GM12878 (cell line): ENCODE measurements at regions not wholly inside any gene's neighbourhood (a gene's known extent, or its start where the extent isn't known, plus 50 kb on each side); places are given as distances from the start of the nearest gene placed in this dataset.

Source experiments
- CHD2 ChIP-seq: IDR thresholded peaks from 2 replicates; pipeline ENCODE4 v1.6.1; 2011; ENCODE audit warnings: low read depth, low read length, improper control_type of control experiment, borderline replicate concordance
- EP300 ChIP-seq, 2 experiments: fragments of 150-350 bp in 1 of 2; IDR thresholded peaks; 2 replicates each; pipeline ENCODE4 v1.6.1; 2011 to 2012; ENCODE audit warnings: low read depth in 2 of 2, low read length in 2 of 2, borderline replicate concordance in 1 of 2, improper control_type of control experiment in 1 of 2, inconsistent platforms in 1 of 2; ENCODE audit not compliant: control insufficient read depth in 1 of 2
- KLF5 ChIP-seq: fragments of 450-650 bp; IDR thresholded peaks from 2 replicates; pipeline ENCODE4 v1.6.1; 2014; ENCODE audit warnings: mild to moderate bottlenecking; ENCODE audit not compliant: partially characterized antibody
- POLR2AphosphoS2 ChIP-seq: IDR thresholded peaks from 2 replicates; pipeline ENCODE4 v1.6.1; 2011; ENCODE audit warnings: low read depth, mild to moderate bottlenecking, low read length, improper control_type of control experiment, moderate library complexity
- RELA ChIP-seq: fragments of 450-650 bp; IDR thresholded peaks from 2 replicates; pipeline ENCODE4 v1.8.0; 2014; ENCODE audit warnings: borderline replicate concordance; ENCODE audit not compliant: partially characterized antibody
- ZBTB11 ChIP-seq: fragments of 450-650 bp; formaldehyde crosslinking; IDR thresholded peaks from 2 replicates; pipeline ENCODE4 v1.5.0; 2022; ENCODE audit warnings: mild to moderate bottlenecking, missing genetic modification characterization
- TF ChIP-seq, protein P1 (sequence below), 3 experiments: IDR thresholded peaks in 2 of 3; conservative IDR thresholded peaks in 1 of 3; 2 replicates each; pipeline ENCODE4 v1.5.1; 2011; ENCODE audit warnings: low read depth in 3 of 3, low read length in 3 of 3, mild to moderate bottlenecking in 3 of 3, control low read depth in 2 of 3, moderate library complexity in 2 of 3, inconsistent platforms in 1 of 3, mixed read lengths in 1 of 3; ENCODE audit not compliant: control insufficient read depth in 2 of 3, insufficient read depth in 1 of 3; ENCODE audit errors: extremely low read depth in 1 of 3
- TF ChIP-seq, protein P2 (sequence below): IDR thresholded peaks from 2 replicates; pipeline ENCODE4 v1.6.1; 2012; ENCODE audit warnings: low read depth, low read length, improper control_type of control experiment
- TF ChIP-seq, protein P3 (sequence below): IDR thresholded peaks from 2 replicates; pipeline ENCODE4 v1.6.1; 2011; ENCODE audit warnings: low read depth, low read length, improper control_type of control experiment, borderline replicate concordance

GRCh38 chr7:69062020-69062765 is 536.1 kb upstream of the AUTS2 start:
- TF ChIP-seq, protein P1, sequence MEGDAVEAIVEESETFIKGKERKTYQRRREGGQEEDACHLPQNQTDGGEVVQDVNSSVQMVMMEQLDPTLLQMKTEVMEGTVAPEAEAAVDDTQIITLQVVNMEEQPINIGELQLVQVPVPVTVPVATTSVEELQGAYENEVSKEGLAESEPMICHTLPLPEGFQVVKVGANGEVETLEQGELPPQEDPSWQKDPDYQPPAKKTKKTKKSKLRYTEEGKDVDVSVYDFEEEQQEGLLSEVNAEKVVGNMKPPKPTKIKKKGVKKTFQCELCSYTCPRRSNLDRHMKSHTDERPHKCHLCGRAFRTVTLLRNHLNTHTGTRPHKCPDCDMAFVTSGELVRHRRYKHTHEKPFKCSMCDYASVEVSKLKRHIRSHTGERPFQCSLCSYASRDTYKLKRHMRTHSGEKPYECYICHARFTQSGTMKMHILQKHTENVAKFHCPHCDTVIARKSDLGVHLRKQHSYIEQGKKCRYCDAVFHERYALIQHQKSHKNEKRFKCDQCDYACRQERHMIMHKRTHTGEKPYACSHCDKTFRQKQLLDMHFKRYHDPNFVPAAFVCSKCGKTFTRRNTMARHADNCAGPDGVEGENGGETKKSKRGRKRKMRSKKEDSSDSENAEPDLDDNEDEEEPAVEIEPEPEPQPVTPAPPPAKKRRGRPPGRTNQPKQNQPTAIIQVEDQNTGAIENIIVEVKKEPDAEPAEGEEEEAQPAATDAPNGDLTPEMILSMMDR (IDR thresholded peaks at IDR 0.05 in 2 of 3, conservative IDR thresholded peaks at IDR 0.05 in 1 of 3; ENCODE audit: control insufficient read depth in 2 of 3, extremely low read depth in 1 of 3, insufficient read depth in 1 of 3, low read depth in 3 of 3, low read length in 3 of 3), result no peak
- TF ChIP-seq, protein P2, sequence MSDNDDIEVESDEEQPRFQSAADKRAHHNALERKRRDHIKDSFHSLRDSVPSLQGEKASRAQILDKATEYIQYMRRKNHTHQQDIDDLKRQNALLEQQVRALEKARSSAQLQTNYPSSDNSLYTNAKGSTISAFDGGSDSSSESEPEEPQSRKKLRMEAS, result no peak
- no peak for TF ChIP-seq CHD2
- TF ChIP-seq ZBTB11 (CRISPR knock-in tag), result no peak
- TF ChIP-seq, protein P3, sequence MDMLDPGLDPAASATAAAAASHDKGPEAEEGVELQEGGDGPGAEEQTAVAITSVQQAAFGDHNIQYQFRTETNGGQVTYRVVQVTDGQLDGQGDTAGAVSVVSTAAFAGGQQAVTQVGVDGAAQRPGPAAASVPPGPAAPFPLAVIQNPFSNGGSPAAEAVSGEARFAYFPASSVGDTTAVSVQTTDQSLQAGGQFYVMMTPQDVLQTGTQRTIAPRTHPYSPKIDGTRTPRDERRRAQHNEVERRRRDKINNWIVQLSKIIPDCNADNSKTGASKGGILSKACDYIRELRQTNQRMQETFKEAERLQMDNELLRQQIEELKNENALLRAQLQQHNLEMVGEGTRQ, result no peak
- no peak for TF ChIP-seq EP300 (IDR thresholded peaks at IDR 0.05; ENCODE audit: borderline replicate concordance in 1 of 2, control insufficient read depth in 1 of 2, low read depth in 2 of 2, low read length in 2 of 2)
- no peak for TF ChIP-seq KLF5
- no peak for TF ChIP-seq POLR2AphosphoS2
- no peak for TF ChIP-seq RELA
